WTC11 (cell line): ENCODE measurements at regions not wholly inside any gene's neighbourhood (a gene's known extent, or its start where the extent isn't known, plus 50 kb on each side); places are given as distances from the start of the nearest gene placed in this dataset.

ENCODE experiments used
- ATAC-seq: fragments of 200-7000 bp; cut with Tn5 transposase; 2 replicates; pipeline ENCODE4 v1.10.0; 2021; ENCODE audit warnings: mild to moderate bottlenecking, moderate library complexity
- CTCF ChIA-PET: fragments of 300-600 bp; sonication (Branson Sonifier 250); formaldehyde crosslinking; loops from one replicate; lab custom pipeline; 2021; ENCODE audit warnings: antibody characterized with exemption; lab: Charles Lee
- POLR2A ChIA-PET: fragments of 350-600 bp; sonication (Branson Sonifier 250); formaldehyde crosslinking; loops from one replicate; lab custom pipeline; 2021; ENCODE audit warnings: antibody characterized with exemption; lab: Charles Lee
- DNase-seq: peaks from one replicate; pipeline ENCODE4 v3.0.0; 2021; ENCODE audit warnings: low spot score
- H3K27ac Mint-ChIP-seq: 2 replicates; pipeline ENCODE4 v1.8.0; 2021; ENCODE audit warnings: mixed read lengths
- H3K27me3 Mint-ChIP-seq: 2 replicates; pipeline ENCODE4 v1.8.0; 2021; ENCODE audit warnings: low read depth, mild to moderate bottlenecking, moderate library complexity, mixed read lengths
- H3K36me3 Mint-ChIP-seq: 2 replicates; pipeline ENCODE4 v1.8.0; 2021; ENCODE audit warnings: mixed read lengths
- H3K4me1 Mint-ChIP-seq: 2 replicates; pipeline ENCODE4 v1.8.0; 2022; ENCODE audit warnings: mixed read lengths
- H3K4me3 Mint-ChIP-seq: 2 replicates; pipeline ENCODE4 v1.8.0; 2021; ENCODE audit warnings: mild to moderate bottlenecking, moderate library complexity, mixed read lengths
- H3K9me3 Mint-ChIP-seq: 2 replicates; pipeline ENCODE4 v1.8.0; 2021; ENCODE audit warnings: mixed read lengths
- EMX1 ChIP-seq: fragments of 250-450 bp; sonication (Bioruptor Pico); IDR thresholded peaks from 2 replicates; pipeline ENCODE4 v1.8.0; 2021; ENCODE audit warnings: mild to moderate bottlenecking
- GABPB1 ChIP-seq: sonication (generic); formaldehyde crosslinking; IDR thresholded peaks from 2 replicates; pipeline ENCODE4 v1.8.1; 2023; ENCODE audit warnings: mild to moderate bottlenecking, missing genetic modification reagents
- IRF2 ChIP-seq: sonication (generic); formaldehyde crosslinking; IDR thresholded peaks from 2 replicates; pipeline ENCODE4 v1.8.0; 2022; ENCODE audit warnings: low read depth, missing genetic modification reagents, borderline replicate concordance
- JAZF1 ChIP-seq: fragments of 250-450 bp; sonication (Bioruptor Pico); IDR thresholded peaks from 2 replicates; pipeline ENCODE4 v1.9.0; 2021; ENCODE audit warnings: moderate library complexity, mild to moderate bottlenecking, inconsistent platforms
- JUN ChIP-seq: sonication (generic); formaldehyde crosslinking; IDR thresholded peaks from 2 replicates; pipeline ENCODE4 v1.8.0; 2023; ENCODE audit warnings: mild to moderate bottlenecking, missing genetic modification reagents
- NR1H2 ChIP-seq: sonication (generic); formaldehyde crosslinking; IDR thresholded peaks from 2 replicates; pipeline ENCODE4 v1.9.0; 2021; ENCODE audit warnings: mild to moderate bottlenecking, moderate library complexity, missing genetic modification reagents
- NR3C1 ChIP-seq: sonication (generic); formaldehyde crosslinking; conservative IDR thresholded peaks from 2 replicates; pipeline ENCODE4 v1.8.1; 2023; ENCODE audit warnings: low read depth, mild to moderate bottlenecking, missing genetic modification reagents
- TEAD1 ChIP-seq: sonication (generic); formaldehyde crosslinking; IDR thresholded peaks from 2 replicates; pipeline ENCODE4 v1.8.0; 2022; ENCODE audit warnings: mild to moderate bottlenecking, missing genetic modification reagents
- ZNF138 ChIP-seq: sonication (generic); formaldehyde crosslinking; conservative IDR thresholded peaks from 2 replicates; pipeline ENCODE4 v1.8.1; 2022; ENCODE audit warnings: mild to moderate bottlenecking, moderate library complexity, missing genetic modification reagents
- ZNF232 ChIP-seq: sonication (generic); formaldehyde crosslinking; IDR thresholded peaks from 2 replicates; pipeline ENCODE4 v1.8.0; 2022; ENCODE audit warnings: mild to moderate bottlenecking, missing genetic modification reagents
- ZNF396 ChIP-seq: fragments of 250-450 bp; sonication (Bioruptor Pico); IDR thresholded peaks from 2 replicates; pipeline ENCODE4 v1.8.0; 2021; ENCODE audit warnings: mild to moderate bottlenecking, moderate library complexity, borderline replicate concordance
- ZNF416 ChIP-seq: fragments of 250-450 bp; sonication (Bioruptor Pico); IDR thresholded peaks from 2 replicates; pipeline ENCODE4 v1.9.0; 2021; ENCODE audit warnings: mild to moderate bottlenecking, inconsistent platforms
- ZNF671 ChIP-seq: fragments of 250-450 bp; sonication (Bioruptor Pico); IDR thresholded peaks from 2 replicates; pipeline ENCODE4 v1.8.0; 2021; ENCODE audit warnings: mild to moderate bottlenecking
- TF ChIP-seq, protein P1 (sequence below): sonication (generic); formaldehyde crosslinking; IDR thresholded peaks from 2 replicates; pipeline ENCODE4 v1.8.1; 2023; ENCODE audit warnings: mild to moderate bottlenecking, moderate library complexity, missing genetic modification reagents
- TF ChIP-seq, protein P2 (sequence below): fragments of 250-450 bp; sonication (Bioruptor Pico); IDR thresholded peaks from 2 replicates; pipeline ENCODE4 v1.9.0; 2021; ENCODE audit warnings: mild to moderate bottlenecking
- TF ChIP-seq, protein P3 (sequence below): fragments of 250-450 bp; sonication (Bioruptor Pico); IDR thresholded peaks from 2 replicates; pipeline ENCODE4 v2.1.2; 2022; ENCODE audit warnings: mild to moderate bottlenecking, moderate library complexity
- TF ChIP-seq, protein P4 (sequence below): sonication (generic); formaldehyde crosslinking; IDR thresholded peaks from 2 replicates; pipeline ENCODE4 v1.8.1; 2022; ENCODE audit warnings: mild to moderate bottlenecking, moderate library complexity, missing genetic modification reagents
- TF ChIP-seq, protein P5 (sequence below): sonication (generic); formaldehyde crosslinking; IDR thresholded peaks from 2 replicates; pipeline ENCODE4 v1.8.0; 2023; ENCODE audit warnings: missing genetic modification reagents
- TF ChIP-seq, protein P6 (sequence below): sonication (generic); formaldehyde crosslinking; IDR thresholded peaks from 2 replicates; pipeline ENCODE4 v1.8.0; 2022; ENCODE audit warnings: mild to moderate bottlenecking, missing genetic modification reagents
- TF ChIP-seq, protein P7 (sequence below): sonication (generic); formaldehyde crosslinking; IDR thresholded peaks from 2 replicates; pipeline ENCODE4 v1.8.0; 2023; ENCODE audit warnings: missing genetic modification reagents, mild to moderate bottlenecking, borderline replicate concordance

DNA sequence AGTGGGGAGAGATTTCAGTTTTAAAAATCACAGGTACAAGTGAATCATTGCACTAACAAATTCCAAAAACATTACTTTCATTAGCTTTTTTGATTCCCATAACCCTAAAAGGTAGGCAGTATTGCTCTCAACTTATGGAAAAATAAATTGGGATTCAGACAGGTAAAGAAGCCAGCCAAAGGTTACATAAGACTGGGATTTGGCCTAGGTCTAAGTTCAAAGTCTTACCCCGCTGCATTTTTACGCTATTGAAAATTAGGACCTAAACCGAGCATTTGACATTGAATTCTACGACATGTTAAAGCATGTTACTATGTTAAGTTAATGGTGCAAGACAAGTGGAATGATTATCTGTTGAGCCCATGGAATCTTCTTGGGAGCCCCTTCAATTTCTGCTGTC is 89.6 kb downstream of the ENC1 start:
- DNase-seq (no peak), ATAC-seq (no peak)
- POLR2A ChIA-PET: no interaction called here
- CTCF ChIA-PET: no interaction called here
- Mint-ChIP-seq H3K36me3 (no peaks in the 10 kb centered on the region), H3K9me3 (peaks cover 7% of the 10 kb centered on the region; the same call in 1 of the 2 replicates), H3K4me3 (no peak overlapping the region), H3K27ac (no peak overlapping the region), H3K4me1 (peaks cover 8% of the 10 kb centered on the region), H3K27me3 (no peaks in the 10 kb centered on the region; the same call in 1 of the 2 replicates)
- TF ChIP-seq ZNF232 (CRISPR knock-in tag) (no peak), EMX1 (CRISPR knock-in tag) (no peak), NR3C1 (no peak), ZNF396 (CRISPR knock-in tag) (no peak), NR1H2 (CRISPR knock-in tag) (no peak), IRF2 (CRISPR knock-in tag) (no peak), ZNF416 (CRISPR knock-in tag) (no peak)
- TF ChIP-seq, protein P1, sequence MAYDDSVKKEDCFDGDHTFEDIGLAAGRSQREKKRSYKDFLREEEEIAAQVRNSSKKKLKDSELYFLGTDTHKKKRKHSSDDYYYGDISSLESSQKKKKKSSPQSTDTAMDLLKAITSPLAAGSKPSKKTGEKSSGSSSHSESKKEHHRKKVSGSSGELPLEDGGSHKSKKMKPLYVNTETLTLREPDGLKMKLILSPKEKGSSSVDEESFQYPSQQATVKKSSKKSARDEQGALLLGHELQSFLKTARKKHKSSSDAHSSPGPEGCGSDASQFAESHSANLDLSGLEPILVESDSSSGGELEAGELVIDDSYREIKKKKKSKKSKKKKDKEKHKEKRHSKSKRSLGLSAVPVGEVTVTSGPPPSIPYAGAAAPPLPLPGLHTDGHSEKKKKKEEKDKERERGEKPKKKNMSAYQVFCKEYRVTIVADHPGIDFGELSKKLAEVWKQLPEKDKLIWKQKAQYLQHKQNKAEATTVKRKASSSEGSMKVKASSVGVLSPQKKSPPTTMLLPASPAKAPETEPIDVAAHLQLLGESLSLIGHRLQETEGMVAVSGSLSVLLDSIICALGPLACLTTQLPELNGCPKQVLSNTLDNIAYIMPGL (CRISPR knock-in tag): no peak

DNA sequence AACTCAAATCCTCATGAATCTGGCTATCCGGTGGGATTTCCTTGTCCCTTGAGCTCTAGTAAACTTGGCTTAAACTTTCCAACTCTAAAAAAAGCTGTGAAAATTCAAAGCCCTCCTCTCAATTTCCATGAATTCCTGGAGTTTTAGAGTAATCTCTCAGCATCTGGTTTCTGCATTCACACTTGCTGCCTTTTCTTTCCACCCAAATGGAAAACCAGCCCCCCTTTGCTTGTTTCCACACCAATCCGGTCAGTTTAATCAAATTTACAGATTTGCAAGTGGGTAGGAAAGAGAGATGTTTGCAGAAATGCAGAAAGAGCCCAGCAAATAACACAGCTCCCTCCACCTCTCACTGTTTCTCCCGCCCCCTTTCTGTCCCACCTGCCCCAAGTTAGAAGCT is 91.1 kb downstream of the ENC1 start:
- TF ChIP-seq, protein P2, sequence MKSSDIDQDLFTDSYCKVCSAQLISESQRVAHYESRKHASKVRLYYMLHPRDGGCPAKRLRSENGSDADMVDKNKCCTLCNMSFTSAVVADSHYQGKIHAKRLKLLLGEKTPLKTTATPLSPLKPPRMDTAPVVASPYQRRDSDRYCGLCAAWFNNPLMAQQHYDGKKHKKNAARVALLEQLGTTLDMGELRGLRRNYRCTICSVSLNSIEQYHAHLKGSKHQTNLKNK (CRISPR knock-in tag): no peak
- TF ChIP-seq, protein P3, sequence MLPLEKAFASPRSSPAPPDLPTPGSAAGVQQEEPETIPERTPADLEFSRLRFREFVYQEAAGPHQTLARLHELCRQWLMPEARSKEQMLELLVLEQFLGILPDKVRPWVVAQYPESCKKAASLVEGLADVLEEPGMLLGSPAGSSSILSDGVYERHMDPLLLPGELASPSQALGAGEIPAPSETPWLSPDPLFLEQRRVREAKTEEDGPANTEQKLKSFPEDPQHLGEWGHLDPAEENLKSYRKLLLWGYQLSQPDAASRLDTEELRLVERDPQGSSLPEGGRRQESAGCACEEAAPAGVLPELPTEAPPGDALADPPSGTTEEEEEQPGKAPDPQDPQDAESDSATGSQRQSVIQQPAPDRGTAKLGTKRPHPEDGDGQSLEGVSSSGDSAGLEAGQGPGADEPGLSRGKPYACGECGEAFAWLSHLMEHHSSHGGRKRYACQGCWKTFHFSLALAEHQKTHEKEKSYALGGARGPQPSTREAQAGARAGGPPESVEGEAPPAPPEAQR: no peak
- no peak for TF ChIP-seq ZNF138
- TF ChIP-seq, protein P4, sequence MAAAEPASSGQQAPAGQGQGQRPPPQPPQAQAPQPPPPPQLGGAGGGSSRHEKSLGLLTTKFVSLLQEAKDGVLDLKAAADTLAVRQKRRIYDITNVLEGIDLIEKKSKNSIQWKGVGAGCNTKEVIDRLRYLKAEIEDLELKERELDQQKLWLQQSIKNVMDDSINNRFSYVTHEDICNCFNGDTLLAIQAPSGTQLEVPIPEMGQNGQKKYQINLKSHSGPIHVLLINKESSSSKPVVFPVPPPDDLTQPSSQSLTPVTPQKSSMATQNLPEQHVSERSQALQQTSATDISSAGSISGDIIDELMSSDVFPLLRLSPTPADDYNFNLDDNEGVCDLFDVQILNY (CRISPR knock-in tag): no peak
- TF ChIP-seq, protein P5, sequence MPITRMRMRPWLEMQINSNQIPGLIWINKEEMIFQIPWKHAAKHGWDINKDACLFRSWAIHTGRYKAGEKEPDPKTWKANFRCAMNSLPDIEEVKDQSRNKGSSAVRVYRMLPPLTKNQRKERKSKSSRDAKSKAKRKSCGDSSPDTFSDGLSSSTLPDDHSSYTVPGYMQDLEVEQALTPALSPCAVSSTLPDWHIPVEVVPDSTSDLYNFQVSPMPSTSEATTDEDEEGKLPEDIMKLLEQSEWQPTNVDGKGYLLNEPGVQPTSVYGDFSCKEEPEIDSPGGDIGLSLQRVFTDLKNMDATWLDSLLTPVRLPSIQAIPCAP (CRISPR knock-in tag): no peak
- TF ChIP-seq JAZF1: no peak
- TF ChIP-seq TEAD1 (CRISPR knock-in tag): no peak
- TF ChIP-seq ZNF416 (CRISPR knock-in tag): no peak
- TF ChIP-seq GABPB1 (CRISPR knock-in tag): no peak
- TF ChIP-seq, protein P6, sequence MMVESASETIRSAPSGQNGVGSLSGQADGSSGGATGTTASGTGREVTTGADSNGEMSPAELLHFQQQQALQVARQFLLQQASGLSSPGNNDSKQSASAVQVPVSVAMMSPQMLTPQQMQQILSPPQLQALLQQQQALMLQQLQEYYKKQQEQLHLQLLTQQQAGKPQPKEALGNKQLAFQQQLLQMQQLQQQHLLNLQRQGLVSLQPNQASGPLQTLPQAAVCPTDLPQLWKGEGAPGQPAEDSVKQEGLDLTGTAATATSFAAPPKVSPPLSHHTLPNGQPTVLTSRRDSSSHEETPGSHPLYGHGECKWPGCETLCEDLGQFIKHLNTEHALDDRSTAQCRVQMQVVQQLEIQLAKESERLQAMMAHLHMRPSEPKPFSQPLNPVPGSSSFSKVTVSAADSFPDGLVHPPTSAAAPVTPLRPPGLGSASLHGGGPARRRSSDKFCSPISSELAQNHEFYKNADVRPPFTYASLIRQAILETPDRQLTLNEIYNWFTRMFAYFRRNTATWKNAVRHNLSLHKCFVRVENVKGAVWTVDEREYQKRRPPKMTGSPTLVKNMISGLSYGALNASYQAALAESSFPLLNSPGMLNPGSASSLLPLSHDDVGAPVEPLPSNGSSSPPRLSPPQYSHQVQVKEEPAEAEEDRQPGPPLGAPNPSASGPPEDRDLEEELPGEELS: no peak
- no peak for TF ChIP-seq JUN (CRISPR knock-in tag)
- TF ChIP-seq ZNF671: no peak
- no peak for TF ChIP-seq IRF2 (CRISPR knock-in tag)
- TF ChIP-seq, protein P7, sequence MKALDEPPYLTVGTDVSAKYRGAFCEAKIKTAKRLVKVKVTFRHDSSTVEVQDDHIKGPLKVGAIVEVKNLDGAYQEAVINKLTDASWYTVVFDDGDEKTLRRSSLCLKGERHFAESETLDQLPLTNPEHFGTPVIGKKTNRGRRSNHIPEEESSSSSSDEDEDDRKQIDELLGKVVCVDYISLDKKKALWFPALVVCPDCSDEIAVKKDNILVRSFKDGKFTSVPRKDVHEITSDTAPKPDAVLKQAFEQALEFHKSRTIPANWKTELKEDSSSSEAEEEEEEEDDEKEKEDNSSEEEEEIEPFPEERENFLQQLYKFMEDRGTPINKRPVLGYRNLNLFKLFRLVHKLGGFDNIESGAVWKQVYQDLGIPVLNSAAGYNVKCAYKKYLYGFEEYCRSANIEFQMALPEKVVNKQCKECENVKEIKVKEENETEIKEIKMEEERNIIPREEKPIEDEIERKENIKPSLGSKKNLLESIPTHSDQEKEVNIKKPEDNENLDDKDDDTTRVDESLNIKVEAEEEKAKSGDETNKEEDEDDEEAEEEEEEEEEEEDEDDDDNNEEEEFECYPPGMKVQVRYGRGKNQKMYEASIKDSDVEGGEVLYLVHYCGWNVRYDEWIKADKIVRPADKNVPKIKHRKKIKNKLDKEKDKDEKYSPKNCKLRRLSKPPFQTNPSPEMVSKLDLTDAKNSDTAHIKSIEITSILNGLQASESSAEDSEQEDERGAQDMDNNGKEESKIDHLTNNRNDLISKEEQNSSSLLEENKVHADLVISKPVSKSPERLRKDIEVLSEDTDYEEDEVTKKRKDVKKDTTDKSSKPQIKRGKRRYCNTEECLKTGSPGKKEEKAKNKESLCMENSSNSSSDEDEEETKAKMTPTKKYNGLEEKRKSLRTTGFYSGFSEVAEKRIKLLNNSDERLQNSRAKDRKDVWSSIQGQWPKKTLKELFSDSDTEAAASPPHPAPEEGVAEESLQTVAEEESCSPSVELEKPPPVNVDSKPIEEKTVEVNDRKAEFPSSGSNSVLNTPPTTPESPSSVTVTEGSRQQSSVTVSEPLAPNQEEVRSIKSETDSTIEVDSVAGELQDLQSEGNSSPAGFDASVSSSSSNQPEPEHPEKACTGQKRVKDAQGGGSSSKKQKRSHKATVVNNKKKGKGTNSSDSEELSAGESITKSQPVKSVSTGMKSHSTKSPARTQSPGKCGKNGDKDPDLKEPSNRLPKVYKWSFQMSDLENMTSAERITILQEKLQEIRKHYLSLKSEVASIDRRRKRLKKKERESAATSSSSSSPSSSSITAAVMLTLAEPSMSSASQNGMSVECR: no peak
- TF ChIP-seq NR1H2 (CRISPR knock-in tag): no peak
- peaks cover 3% of the 10 kb centered on the region; the same call in 1 of the 2 replicates for H3K9me3 Mint-ChIP-seq
- H3K36me3 Mint-ChIP-seq: no peaks in the 10 kb centered on the region
- ATAC-seq (no peak), DNase-seq (no peak)
- no peak overlapping the region for H3K4me3 Mint-ChIP-seq
- POLR2A ChIA-PET: no interaction called here
- H3K27me3 Mint-ChIP-seq: no peaks in the 10 kb centered on the region; the same call in 1 of the 2 replicates
- H3K27ac Mint-ChIP-seq: no peak overlapping the region
- CTCF ChIA-PET: no interaction called here
- peaks cover 10% of the 10 kb centered on the region for H3K4me1 Mint-ChIP-seq
